IMR-90 (cell line): ENCODE measurements at regions not wholly inside any gene's neighbourhood (a gene's known extent, or its start where the extent isn't known, plus 50 kb on each side); places are given as distances from the start of the nearest gene placed in this dataset.

ENCODE experiments used
- BHLHE40 ChIP-seq: fragments of 150-350 bp; IDR thresholded peaks from 2 replicates; pipeline ENCODE4 v1.6.1; 2016; ENCODE audit warnings: mild to moderate bottlenecking, low read depth, low read length
- CEBPB ChIP-seq: IDR thresholded peaks from 2 replicates; pipeline ENCODE4 v1.6.1; 2012; ENCODE audit warnings: low read depth, low read length, improper control_type of control experiment
- CTCF ChIP-seq: conservative IDR thresholded peaks from 2 replicates; pipeline ENCODE4 v1.5.1; 2012; ENCODE audit warnings: mild to moderate bottlenecking, low read depth, low read length, improper control_type of control experiment
- FOS ChIP-seq: fragments of 150-350 bp; IDR thresholded peaks from 2 replicates; pipeline ENCODE4 v1.6.1; 2016; ENCODE audit warnings: low read depth, low read length
- MAFK ChIP-seq: IDR thresholded peaks from 2 replicates; pipeline ENCODE4 v1.6.1; 2012; ENCODE audit warnings: low read depth, low read length, improper control_type of control experiment
- MAZ ChIP-seq: IDR thresholded peaks from 2 replicates; pipeline ENCODE4 v1.6.1; 2012; ENCODE audit warnings: low read depth, mild to moderate bottlenecking, low read length, improper control_type of control experiment, moderate library complexity, borderline replicate concordance
- POLR2A ChIP-seq: IDR thresholded peaks from 2 replicates; pipeline ENCODE4 v1.6.1; 2012; ENCODE audit warnings: mild to moderate bottlenecking, low read depth, low read length
- RCOR1 ChIP-seq: IDR thresholded peaks from 2 replicates; pipeline ENCODE4 v1.6.1; 2012; ENCODE audit warnings: mild to moderate bottlenecking, low read length, improper control_type of control experiment; ENCODE audit not compliant: insufficient replicate concordance
- RFX5 ChIP-seq: IDR thresholded peaks from 2 replicates; pipeline ENCODE4 v1.8.0; 2012; ENCODE audit warnings: low read depth, mild to moderate bottlenecking, low read length, moderate library complexity
- SMC3 ChIP-seq: fragments of 150-350 bp; IDR thresholded peaks from 2 replicates; pipeline ENCODE4 v1.6.1; 2016; ENCODE audit warnings: low read depth, mild to moderate bottlenecking, antibody characterized with exemption, low read length, moderate library complexity
- USF2 ChIP-seq: fragments of 150-350 bp; IDR thresholded peaks from 2 replicates; pipeline ENCODE4 v1.6.1; 2017; ENCODE audit warnings: mild to moderate bottlenecking, antibody characterized with exemption, low read length, low read depth

GRCh38 chr22:22049684-22050083 lies 67.1 kb upstream of the TOP3B start:
- TF ChIP-seq CTCF = no peak
- no peak for TF ChIP-seq RFX5
- no peak for TF ChIP-seq POLR2A
- no peak for TF ChIP-seq RCOR1
- no peak for TF ChIP-seq BHLHE40
- no peak for TF ChIP-seq SMC3
- TF ChIP-seq MAZ = no peak
- TF ChIP-seq CEBPB = no peak
- TF ChIP-seq FOS = no peak
- no peak for TF ChIP-seq MAFK
- no peak for TF ChIP-seq USF2
